ENCODE measurements at regions not wholly inside any gene's neighbourhood (a gene's known extent, or its start where the extent isn't known, plus 50 kb on each side); places are given as distances from the start of the nearest gene placed in this dataset.
"Not testable (repeated sequence)": the region's sequence is repeated elsewhere in the genome, so short reads cannot be mapped to it uniquely, and the experiment has no call there.

- H3K9me3 ChIP-seq (ENCODE audit: low read depth, low read length), result no peaks in the 10 kb centered on the region
- H3K27me3 ChIP-seq (ENCODE audit: insufficient read depth, low read length), result no peaks in the 10 kb centered on the region
- no peak overlapping the region for H3K4me3 ChIP-seq (ENCODE audit: low read length)
- no peaks in the 10 kb centered on the region for H3K4me1 ChIP-seq (ENCODE audit: insufficient read depth, low read length)
Observed at GRCh38 chr7:118802726-118803125, 578.2 kb downstream of the ANKRD7 start.

- no peaks in the 10 kb centered on the region for H3K27me3 ChIP-seq (ENCODE audit: insufficient read depth, low read length)
- no peaks in the 10 kb centered on the region for H3K9me3 ChIP-seq (ENCODE audit: low read depth, low read length)
- H3K4me3 ChIP-seq (ENCODE audit: low read length), result no peak overlapping the region
- H3K4me1 ChIP-seq (ENCODE audit: insufficient read depth, low read length), result no peaks in the 10 kb centered on the region
Observed at GRCh38 chr7:118826246-118826645, 601.7 kb downstream of the ANKRD7 start.

GRCh38 chr7:118836933-118837332 is 612.4 kb downstream of the ANKRD7 start:
- Histone ChIP-seq H3K4me1 (ENCODE audit: insufficient read depth, low read length) (no peaks in the 10 kb centered on the region), H3K9me3 (ENCODE audit: low read depth, low read length) (peaks cover 6% of the 10 kb centered on the region), H3K4me3 (ENCODE audit: low read length) (no peak overlapping the region), H3K27me3 (ENCODE audit: insufficient read depth, low read length) (no peaks in the 10 kb centered on the region)

GRCh38 chr7:118839515-118839914 is 615.0 kb downstream of the ANKRD7 start:
- H3K27me3 ChIP-seq (ENCODE audit: insufficient read depth, low read length), result no peaks in the 10 kb centered on the region
- no peak overlapping the region for H3K4me3 ChIP-seq (ENCODE audit: low read length)
- no peaks in the 10 kb centered on the region for H3K4me1 ChIP-seq (ENCODE audit: insufficient read depth, low read length)
- H3K9me3 ChIP-seq (ENCODE audit: low read depth, low read length), result no peaks in the 10 kb centered on the region

GRCh38 chr7:118843456-118843855 is 619.0 kb downstream of the ANKRD7 start:
- no peaks in the 10 kb centered on the region for H3K9me3 ChIP-seq (ENCODE audit: low read depth, low read length)
- H3K27me3 ChIP-seq (ENCODE audit: insufficient read depth, low read length), result no peaks in the 10 kb centered on the region
- H3K4me1 ChIP-seq (ENCODE audit: insufficient read depth, low read length), result no peaks in the 10 kb centered on the region
- no peak overlapping the region for H3K4me3 ChIP-seq (ENCODE audit: low read length)

- Histone ChIP-seq H3K9me3 (ENCODE audit: low read depth, low read length) (no peaks in the 10 kb centered on the region), H3K4me3 (ENCODE audit: low read length) (no peak overlapping the region), H3K27me3 (ENCODE audit: insufficient read depth, low read length) (no peaks in the 10 kb centered on the region), H3K4me1 (ENCODE audit: insufficient read depth, low read length) (no peaks in the 10 kb centered on the region)
Observed at GRCh38 chr7:118844748-118845147, 620.2 kb downstream of the ANKRD7 start.

GRCh38 chr7:118845791-118846190 is 621.3 kb downstream of the ANKRD7 start:
- no peaks in the 10 kb centered on the region for H3K4me1 ChIP-seq (ENCODE audit: insufficient read depth, low read length)
- H3K9me3 ChIP-seq (ENCODE audit: low read depth, low read length), result no peaks in the 10 kb centered on the region
- H3K4me3 ChIP-seq (ENCODE audit: low read length), result no peak overlapping the region
- no peaks in the 10 kb centered on the region for H3K27me3 ChIP-seq (ENCODE audit: insufficient read depth, low read length)

GRCh38 chr7:118846977-118847376 is 622.5 kb downstream of the ANKRD7 start:
- no peaks in the 10 kb centered on the region for H3K4me1 ChIP-seq (ENCODE audit: insufficient read depth, low read length)

GRCh38 chr7:118855290-118855689 is 630.8 kb downstream of the ANKRD7 start:
- no peak overlapping the region for H3K4me3 ChIP-seq (ENCODE audit: low read length)
- no peaks in the 10 kb centered on the region for H3K9me3 ChIP-seq (ENCODE audit: low read depth, low read length)
- H3K27me3 ChIP-seq (ENCODE audit: insufficient read depth, low read length), result no peaks in the 10 kb centered on the region
- H3K4me1 ChIP-seq (ENCODE audit: insufficient read depth, low read length), result no peaks in the 10 kb centered on the region

More at GRCh38 chr7:118846977-118847376, 622.5 kb downstream of the ANKRD7 start:
- H3K27me3 ChIP-seq (ENCODE audit: insufficient read depth, low read length), result no peaks in the 10 kb centered on the region
- no peak overlapping the region for H3K4me3 ChIP-seq (ENCODE audit: low read length)
- H3K9me3 ChIP-seq (ENCODE audit: low read depth, low read length), result no peaks in the 10 kb centered on the region

GRCh38 chr7:118858651-118859149 is 634.2 kb downstream of the ANKRD7 start:
- H3K27me3 ChIP-seq (ENCODE audit: insufficient read depth, low read length), result no peaks in the 10 kb centered on the region
- H3K4me3 ChIP-seq (ENCODE audit: low read length), result no peak overlapping the region
- H3K4me1 ChIP-seq (ENCODE audit: insufficient read depth, low read length), result no peaks in the 10 kb centered on the region
- no peaks in the 10 kb centered on the region for H3K9me3 ChIP-seq (ENCODE audit: low read depth, low read length)

- H3K4me1 ChIP-seq (ENCODE audit: insufficient read depth, low read length), result no peaks in the 10 kb centered on the region
- H3K4me3 ChIP-seq (ENCODE audit: low read length), result no peak overlapping the region
- no peaks in the 10 kb centered on the region for H3K27me3 ChIP-seq (ENCODE audit: insufficient read depth, low read length)
- H3K9me3 ChIP-seq (ENCODE audit: low read depth, low read length), result no peaks in the 10 kb centered on the region
Observed at GRCh38 chr7:118861581-118861980, 637.1 kb downstream of the ANKRD7 start.

- Histone ChIP-seq H3K4me3 (ENCODE audit: low read length) (no peak overlapping the region), H3K9me3 (ENCODE audit: low read depth, low read length) (no peaks in the 10 kb centered on the region), H3K27me3 (ENCODE audit: insufficient read depth, low read length) (no peaks in the 10 kb centered on the region), H3K4me1 (ENCODE audit: insufficient read depth, low read length) (no peaks in the 10 kb centered on the region)
Observed at GRCh38 chr7:118862740-118863139, 638.2 kb downstream of the ANKRD7 start.

GRCh38 chr7:118863966-118864365 is 639.5 kb downstream of the ANKRD7 start:
- Histone ChIP-seq H3K4me1 (ENCODE audit: insufficient read depth, low read length) (no peaks in the 10 kb centered on the region), H3K9me3 (ENCODE audit: low read depth, low read length) (no peaks in the 10 kb centered on the region), H3K27me3 (ENCODE audit: insufficient read depth, low read length) (no peaks in the 10 kb centered on the region), H3K4me3 (ENCODE audit: low read length) (no peak overlapping the region)

GRCh38 chr7:118867860-118868259 is 643.4 kb downstream of the ANKRD7 start:
- no peaks in the 10 kb centered on the region for H3K9me3 ChIP-seq (ENCODE audit: low read depth, low read length)
- H3K4me1 ChIP-seq (ENCODE audit: insufficient read depth, low read length), result no peaks in the 10 kb centered on the region
- H3K4me3 ChIP-seq (ENCODE audit: low read length), result no peak overlapping the region
- no peaks in the 10 kb centered on the region for H3K27me3 ChIP-seq (ENCODE audit: insufficient read depth, low read length)

- H3K27me3 ChIP-seq (ENCODE audit: insufficient read depth, low read length); H3K4me1 ChIP-seq (ENCODE audit: insufficient read depth, low read length); H3K9me3 ChIP-seq (ENCODE audit: low read depth, low read length): not testable (repeated sequence)
Observed at GRCh38 chr7:118869141-118869540, 644.6 kb downstream of the ANKRD7 start.

GRCh38 chr7:118870187-118870586 is 645.7 kb downstream of the ANKRD7 start:
- Histone ChIP-seq H3K4me1 (ENCODE audit: insufficient read depth, low read length) (no peaks in the 10 kb centered on the region), H3K9me3 (ENCODE audit: low read depth, low read length) (no peaks in the 10 kb centered on the region), H3K27me3 (ENCODE audit: insufficient read depth, low read length) (no peaks in the 10 kb centered on the region), H3K4me3 (ENCODE audit: low read length) (no peak overlapping the region)

More at GRCh38 chr7:118869141-118869540, 644.6 kb downstream of the ANKRD7 start:
- not testable (repeated sequence) for H3K4me3 ChIP-seq (ENCODE audit: low read length)
